ENCODE measurements at regions not wholly inside any gene's neighbourhood (a gene's known extent, or its start where the extent isn't known, plus 50 kb on each side); places are given as distances from the start of the nearest gene placed in this dataset.

GRCh38 chr3:102205647-102206046, 229.2 kb upstream of the ZPLD1 start:
- TF ChIP-seq EZH2phosphoT487 (IDR thresholded peaks at IDR 0.05; ENCODE audit: low read length) (no peak), EZH2 (optimal IDR thresholded peaks at IDR 0.05; ENCODE audit: low read depth, low read length) (no peak), CTCF (IDR thresholded peaks at IDR 0.05; ENCODE audit: low read length) (no peak)
- Histone ChIP-seq H3K9me3 (replicated peaks; ENCODE audit: insufficient read depth, low read length) (no peaks in the 10 kb centered on the region), H3K9ac (ENCODE audit: low read length) (no peak overlapping the region), H3K9me2 (replicated peaks; ENCODE audit: insufficient read depth, low read length) (no peaks in the 10 kb centered on the region), H3K4me1 (ENCODE audit: low read length) (no peaks in the 10 kb centered on the region), H3K4me3 (ENCODE audit: low read length) (no peak overlapping the region), H3K27ac (ENCODE audit: low read length) (no peak overlapping the region), H2AFZ (ENCODE audit: low read length) (no peak overlapping the region), H3K36me3 (replicated peaks; ENCODE audit: insufficient read depth, low read length) (no peaks in the 10 kb centered on the region), H3K27me3 (replicated peaks; ENCODE audit: insufficient read depth, low read length) (no peaks in the 10 kb centered on the region), H4K20me1 (ENCODE audit: insufficient read depth, low read length) (no peaks in the 10 kb centered on the region), H3F3A (ENCODE audit: insufficient read depth, low read length) (no peaks in the 10 kb centered on the region), H3K79me2 (ENCODE audit: low read length) (no peaks in the 10 kb centered on the region), H3K4me2 (ENCODE audit: low read depth, low read length) (no peak overlapping the region)
- no peak for DNase-seq

GRCh38 chr3:102206511-102207031, 228.2 kb upstream of the ZPLD1 start:
- no peaks in the 10 kb centered on the region for H3K9me2 ChIP-seq (replicated peaks; ENCODE audit: insufficient read depth, low read length)
- H3K9ac ChIP-seq (ENCODE audit: low read length) = no peak overlapping the region
- H3K27ac ChIP-seq (ENCODE audit: low read length) = no peak overlapping the region
- no peak overlapping the region for H2AFZ ChIP-seq (ENCODE audit: low read length)
- H3K4me1 ChIP-seq (ENCODE audit: low read length) = no peaks in the 10 kb centered on the region
- TF ChIP-seq CTCF (IDR thresholded peaks at IDR 0.05; ENCODE audit: low read length) (no peak), EZH2 (optimal IDR thresholded peaks at IDR 0.05; ENCODE audit: low read depth, low read length) (no peak), EZH2phosphoT487 (IDR thresholded peaks at IDR 0.05; ENCODE audit: low read length) (no peak)
- no peak overlapping the region for H3K4me3 ChIP-seq (ENCODE audit: low read length)
- H3K27me3 ChIP-seq (replicated peaks; ENCODE audit: insufficient read depth, low read length) = no peaks in the 10 kb centered on the region
- H4K20me1 ChIP-seq (ENCODE audit: insufficient read depth, low read length) = no peaks in the 10 kb centered on the region
- no peak overlapping the region for H3K4me2 ChIP-seq (ENCODE audit: low read depth, low read length)
- no peak for DNase-seq
- no peaks in the 10 kb centered on the region for H3K9me3 ChIP-seq (replicated peaks; ENCODE audit: insufficient read depth, low read length)
- H3K79me2 ChIP-seq (ENCODE audit: low read length) = no peaks in the 10 kb centered on the region
- H3F3A ChIP-seq (ENCODE audit: insufficient read depth, low read length) = no peaks in the 10 kb centered on the region
- no peaks in the 10 kb centered on the region for H3K36me3 ChIP-seq (replicated peaks; ENCODE audit: insufficient read depth, low read length)

- Histone ChIP-seq H3K9ac (ENCODE audit: low read length) (no peak overlapping the region), H3K9me3 (replicated peaks; ENCODE audit: insufficient read depth, low read length) (no peaks in the 10 kb centered on the region), H3K4me1 (ENCODE audit: low read length) (no peaks in the 10 kb centered on the region), H3K4me3 (ENCODE audit: low read length) (no peak overlapping the region), H4K20me1 (ENCODE audit: insufficient read depth, low read length) (no peaks in the 10 kb centered on the region), H3K36me3 (replicated peaks; ENCODE audit: insufficient read depth, low read length) (no peaks in the 10 kb centered on the region), H3K9me2 (replicated peaks; ENCODE audit: insufficient read depth, low read length) (no peaks in the 10 kb centered on the region), H3F3A (ENCODE audit: insufficient read depth, low read length) (no peaks in the 10 kb centered on the region), H3K4me2 (ENCODE audit: low read depth, low read length) (no peak overlapping the region), H2AFZ (ENCODE audit: low read length) (no peak overlapping the region), H3K27ac (ENCODE audit: low read length) (no peak overlapping the region), H3K27me3 (replicated peaks; ENCODE audit: insufficient read depth, low read length) (no peaks in the 10 kb centered on the region), H3K79me2 (ENCODE audit: low read length) (no peaks in the 10 kb centered on the region)
- TF ChIP-seq EZH2 (optimal IDR thresholded peaks at IDR 0.05; ENCODE audit: low read depth, low read length) = no peak
- TF ChIP-seq CTCF (IDR thresholded peaks at IDR 0.05; ENCODE audit: low read length) = no peak
- TF ChIP-seq EZH2phosphoT487 (IDR thresholded peaks at IDR 0.05; ENCODE audit: low read length) = no peak
- DNase-seq = no peak
These were observed 227.7 kb upstream of the ZPLD1 start for GRCh38 chr3:102207151-102207571.

Data from MM.1S (cell line).